ENCODE measurements at regions not wholly inside any gene's neighbourhood (a gene's known extent, or its start where the extent isn't known, plus 50 kb on each side); places are given as distances from the start of the nearest gene placed in this dataset.
"Not testable (repeated sequence)": the region's sequence is repeated elsewhere in the genome, so short reads cannot be mapped to it uniquely, and the experiment has no call there.

DNA sequence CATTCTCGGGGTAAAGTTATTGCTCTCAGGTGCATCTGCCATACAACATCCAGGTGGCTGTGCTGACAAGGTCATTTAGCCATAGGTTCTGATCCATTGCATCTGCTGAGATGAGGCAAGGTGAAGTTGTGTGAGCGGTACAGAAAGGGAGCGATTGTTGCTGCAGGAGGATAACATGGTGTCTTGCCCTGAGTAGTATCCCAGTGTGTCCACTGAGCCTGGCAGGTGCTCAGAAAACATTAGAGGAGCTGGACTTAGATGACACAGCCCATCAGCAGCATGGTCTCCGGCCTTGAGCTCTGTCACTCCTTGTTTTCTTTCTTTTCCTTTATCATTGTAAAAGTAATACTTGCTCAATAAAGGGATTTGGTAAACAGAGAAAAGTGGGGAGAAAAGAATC lies 161.1 kb upstream of the ATP10A start:
- DNase-seq (ENCODE audit: low spot score): no peak

DNA sequence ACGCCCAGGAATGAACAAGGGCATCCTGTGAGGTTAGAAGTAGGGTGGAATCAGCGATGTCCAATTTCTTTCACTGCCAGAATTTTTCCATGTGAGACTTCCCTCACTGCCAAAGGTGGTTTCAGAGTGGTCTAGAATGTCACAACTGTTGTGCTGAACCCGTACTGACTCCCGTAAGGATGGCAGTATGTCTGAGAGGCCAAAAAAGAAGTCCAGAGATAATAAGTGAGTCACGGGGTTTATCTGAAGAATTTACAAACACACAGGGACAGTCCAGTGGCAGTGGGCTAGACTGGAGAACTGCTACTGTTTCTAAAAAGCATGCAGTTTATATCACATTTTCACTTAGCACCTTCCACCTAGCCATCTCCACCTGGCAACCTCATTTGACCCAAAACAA lies 160.6 kb upstream of the ATP10A start:
- DNase-seq (ENCODE audit: low spot score): no peak

DNA sequence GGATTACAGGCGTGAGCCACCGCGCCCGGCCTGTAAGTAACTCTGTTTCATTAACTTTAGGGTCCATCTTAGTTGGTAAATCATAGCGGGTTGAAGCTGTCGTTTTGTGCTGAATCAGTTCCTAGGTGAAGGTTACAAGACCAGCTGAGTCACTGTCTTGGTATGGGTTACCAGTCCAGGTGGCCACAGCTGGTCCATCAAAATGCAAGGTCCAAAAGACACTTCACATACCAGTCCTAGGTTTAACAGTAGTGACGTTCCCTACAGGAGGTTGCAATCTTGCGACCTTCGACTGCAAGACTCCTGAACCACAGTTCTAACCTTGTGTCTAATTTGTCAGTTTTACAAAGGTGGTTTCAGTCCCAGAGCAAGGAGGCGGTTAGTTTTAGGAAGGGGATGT lies 160.1 kb upstream of the ATP10A start:
- no peak for DNase-seq (ENCODE audit: low spot score)

DNA sequence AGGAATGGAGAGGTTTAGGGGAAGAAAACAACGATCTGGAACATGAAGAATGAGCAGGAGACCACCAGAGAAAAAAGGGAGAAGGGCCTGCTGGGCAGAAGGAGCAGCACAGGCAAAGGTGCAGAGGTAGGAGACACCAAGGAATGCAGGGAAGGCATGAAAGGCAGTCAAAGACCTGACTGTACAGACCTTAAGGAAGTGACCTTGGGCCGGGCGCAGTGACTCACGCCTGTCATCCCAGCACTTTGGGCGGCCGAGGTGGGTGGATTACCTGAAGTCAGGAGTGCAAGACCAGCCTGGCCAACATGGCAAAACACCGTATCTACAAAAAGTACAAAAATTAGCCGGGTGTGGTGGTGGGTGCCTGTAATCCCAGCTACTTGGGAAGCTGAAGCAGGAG lies 157.7 kb upstream of the ATP10A start:
- DNase-seq (ENCODE audit: low spot score): no peak

DNA sequence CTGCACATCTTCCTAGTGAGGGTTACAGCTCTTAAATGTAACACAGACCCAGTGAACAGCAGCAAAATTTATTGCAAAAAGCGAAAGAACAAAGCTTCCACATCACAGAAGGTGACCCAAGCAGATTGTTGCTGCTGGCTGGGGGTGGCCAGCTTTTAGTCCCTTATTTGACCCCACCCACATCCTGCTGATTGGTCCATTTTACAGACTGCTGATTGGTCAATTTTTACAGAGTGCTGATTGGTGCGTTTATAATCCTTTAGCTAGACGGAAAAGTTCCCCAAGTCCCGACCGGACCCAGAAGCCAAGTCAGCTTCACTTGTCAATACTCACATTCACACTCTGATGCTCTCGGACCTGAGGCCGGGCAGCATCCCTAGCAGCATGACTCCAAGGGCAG lies 154.5 kb upstream of the ATP10A start:
- DNase-seq (ENCODE audit: low spot score): no peak

DNA sequence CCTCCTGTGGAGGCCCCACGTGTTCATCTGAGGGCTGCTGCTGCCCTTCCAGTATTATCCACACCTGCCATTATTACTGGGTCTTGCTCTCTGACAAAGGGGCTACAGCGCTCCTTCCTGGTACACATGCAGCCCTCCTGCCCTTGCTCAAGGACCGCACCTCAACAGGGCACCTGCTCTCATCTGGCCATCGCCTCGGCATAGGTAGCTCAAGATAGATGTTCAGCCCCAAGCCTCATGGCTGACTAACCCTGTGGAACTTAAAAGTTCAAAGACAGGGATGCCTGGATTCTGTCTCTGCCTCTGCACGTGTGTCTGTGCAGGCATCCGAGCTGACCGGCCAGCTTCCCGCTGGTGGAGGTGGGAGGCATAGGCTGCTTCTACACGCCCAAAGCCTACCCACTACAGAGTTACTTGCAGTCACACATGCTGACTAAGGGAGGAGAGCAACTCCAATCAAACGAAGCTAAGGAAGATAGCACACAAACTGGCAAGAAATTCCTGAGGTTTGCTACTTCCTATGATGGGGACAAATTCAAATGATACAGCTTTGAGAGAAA lies 152.5 kb upstream of the ATP10A start:
- DNase-seq (ENCODE audit: low spot score): no peak

DNA sequence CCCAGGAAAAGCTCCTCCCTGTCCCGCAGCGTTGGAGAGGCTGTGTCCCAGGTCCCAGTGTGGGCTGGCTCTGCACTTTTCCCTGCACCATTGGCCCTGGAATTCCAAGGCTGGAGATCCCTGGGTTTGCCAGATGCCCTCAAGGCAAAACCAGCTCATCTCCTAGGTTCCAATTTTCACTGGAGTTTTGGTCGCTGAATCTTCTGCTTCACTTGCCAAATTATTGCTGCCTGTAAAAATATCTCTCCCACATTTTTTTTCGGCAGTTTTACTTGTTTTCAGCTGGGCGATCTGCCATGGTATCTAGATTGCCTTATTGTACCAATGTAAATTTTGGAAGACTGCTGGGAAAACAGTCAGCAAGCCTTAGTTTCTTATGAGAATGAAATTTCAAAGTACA lies 150.9 kb upstream of the ATP10A start:
- DNase-seq (ENCODE audit: low spot score): no peak

DNA sequence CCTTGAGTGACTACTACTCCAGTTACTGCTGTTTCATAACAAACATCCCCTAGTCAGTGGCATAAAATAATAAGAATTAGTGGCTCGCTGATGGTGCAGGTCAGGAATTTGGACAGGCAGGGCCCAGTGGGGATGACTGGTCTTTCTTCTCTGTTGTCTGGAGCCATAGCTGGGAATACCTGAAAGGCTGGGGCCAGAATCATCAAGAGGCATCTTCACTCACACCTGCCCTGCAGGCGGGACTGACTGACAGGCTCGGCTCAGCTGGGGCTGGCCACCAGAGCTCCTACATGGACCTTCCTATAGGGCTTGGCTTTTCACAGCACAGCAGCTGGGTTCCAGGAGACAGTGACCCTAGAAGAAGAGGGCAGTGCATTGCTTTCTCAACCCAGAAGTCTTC lies 148.8 kb upstream of the ATP10A start:
- no peak for DNase-seq (ENCODE audit: low spot score)

DNA sequence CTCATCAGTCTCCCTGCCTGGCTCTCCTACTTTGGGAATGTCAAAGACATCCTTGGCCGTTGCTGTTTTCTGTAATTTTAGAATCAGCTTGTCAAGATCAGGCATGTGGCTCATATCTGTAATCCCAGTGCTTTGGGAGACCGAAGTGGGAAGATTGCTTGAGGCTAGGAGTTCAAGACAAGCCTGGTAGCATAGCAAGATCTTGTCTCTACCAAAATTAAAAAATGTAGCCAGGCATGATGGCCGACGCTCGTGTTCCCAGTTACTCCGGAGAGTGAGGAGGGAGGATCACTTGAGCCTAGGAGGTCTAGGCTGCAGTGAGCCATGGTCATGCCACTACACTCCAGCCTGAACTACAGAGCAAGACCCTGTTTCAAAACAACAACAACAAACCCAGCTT lies 144.0 kb upstream of the ATP10A start:
- DNase-seq (ENCODE audit: low spot score): no peak

DNA sequence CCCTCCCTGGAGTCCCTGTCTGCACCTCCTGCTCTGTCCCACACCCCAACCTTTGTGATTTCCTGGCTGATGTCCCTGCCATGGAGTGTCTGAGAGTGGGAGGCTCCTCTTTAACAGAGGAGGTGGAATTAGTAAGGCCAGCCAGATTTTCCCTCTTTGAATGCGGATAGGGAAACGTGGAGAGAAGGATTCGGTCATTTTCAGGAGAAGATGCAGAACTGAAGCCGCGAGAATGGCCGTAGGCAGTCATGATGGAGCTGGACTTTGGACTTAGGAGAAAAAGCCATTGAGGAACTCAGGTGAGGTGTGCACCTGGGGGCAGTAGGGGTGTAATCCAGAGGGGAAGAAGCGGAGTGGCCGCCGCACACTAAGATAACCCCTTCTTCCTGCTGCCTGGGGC lies 138.1 kb upstream of the ATP10A start:
- DNase-seq (ENCODE audit: low spot score): no peak

DNA sequence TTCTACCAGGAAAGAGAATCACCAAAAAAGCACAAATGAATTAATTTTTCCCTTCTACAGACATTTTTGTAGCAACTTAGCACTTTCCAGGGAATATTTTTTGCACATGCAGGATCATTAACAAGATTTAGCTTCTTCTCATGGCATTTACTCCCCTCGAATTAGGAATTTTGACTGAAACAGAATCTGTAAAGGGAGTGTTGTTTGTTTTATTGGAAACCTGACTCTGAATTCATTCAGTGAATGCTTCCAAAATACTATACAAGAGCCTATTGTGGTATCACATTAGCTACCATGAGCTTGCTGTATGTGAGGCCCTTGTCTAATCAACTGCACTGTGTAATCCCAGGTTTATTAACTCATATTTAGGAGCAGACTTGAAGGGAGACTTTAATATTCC lies 130.4 kb upstream of the ATP10A start:
- DNase-seq (ENCODE audit: low spot score): no peak

DNA sequence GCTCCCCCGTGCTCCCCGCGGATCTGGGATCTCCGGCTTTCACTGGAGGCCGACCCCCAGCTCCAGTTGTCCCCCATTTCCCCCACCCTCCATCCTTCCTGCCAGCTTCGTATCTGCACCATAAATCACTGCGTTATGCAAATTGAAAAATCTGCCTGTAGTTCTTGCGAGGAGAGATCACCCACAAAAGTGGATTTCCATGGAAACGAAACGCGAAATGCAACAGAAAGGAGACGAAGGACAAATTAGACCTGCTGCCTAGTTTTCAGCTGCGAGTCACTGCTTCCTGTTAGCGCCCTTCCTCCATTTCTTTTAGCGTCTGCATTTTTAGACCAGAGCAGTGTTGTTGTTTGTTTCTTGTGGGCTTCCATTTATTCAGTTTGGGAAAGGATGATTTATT lies 127.1 kb upstream of the ATP10A start:
- no peak for DNase-seq (ENCODE audit: low spot score)

DNA sequence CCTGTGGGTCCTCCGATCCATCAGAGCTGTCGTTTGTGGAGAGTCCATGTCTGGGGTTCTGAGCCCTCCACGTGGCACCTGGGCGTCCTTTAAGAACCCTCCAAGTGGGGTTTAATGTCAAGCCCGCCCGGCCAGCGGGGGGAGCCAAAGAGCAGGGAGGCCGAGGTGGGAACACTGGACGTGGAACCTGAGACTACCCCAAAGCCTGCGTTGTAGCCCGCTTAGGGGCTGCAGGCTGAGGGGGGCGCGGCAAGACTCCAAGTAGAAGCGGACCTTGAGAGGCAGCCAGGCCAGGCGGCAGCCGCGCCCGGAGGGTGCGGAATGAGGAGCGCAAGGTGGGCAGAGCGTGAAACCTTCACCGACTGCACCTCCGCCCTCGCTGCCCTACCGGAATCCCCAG lies 126.2 kb upstream of the ATP10A start:
- no peak for DNase-seq (ENCODE audit: low spot score)

DNA sequence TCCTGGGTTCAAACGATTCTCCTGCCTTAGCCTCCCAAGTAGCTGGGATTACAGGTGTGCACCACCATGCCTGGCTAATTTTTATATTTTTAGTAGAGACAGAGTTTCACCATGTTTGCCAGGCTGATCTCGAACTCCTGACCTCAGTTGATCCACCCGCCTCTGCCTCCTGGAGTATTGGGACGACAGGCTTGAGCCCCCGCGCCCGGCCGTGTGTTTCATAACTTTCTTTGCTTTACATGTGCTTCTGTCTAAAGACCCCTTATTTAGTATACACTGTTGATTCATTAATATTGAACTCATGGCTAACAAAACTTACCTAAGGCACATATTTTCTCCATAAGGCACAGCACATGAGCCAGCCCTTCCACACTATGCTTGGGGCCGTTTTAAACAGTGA lies 125.6 kb upstream of the ATP10A start:
- DNase-seq (ENCODE audit: low spot score): not testable (repeated sequence)

DNA sequence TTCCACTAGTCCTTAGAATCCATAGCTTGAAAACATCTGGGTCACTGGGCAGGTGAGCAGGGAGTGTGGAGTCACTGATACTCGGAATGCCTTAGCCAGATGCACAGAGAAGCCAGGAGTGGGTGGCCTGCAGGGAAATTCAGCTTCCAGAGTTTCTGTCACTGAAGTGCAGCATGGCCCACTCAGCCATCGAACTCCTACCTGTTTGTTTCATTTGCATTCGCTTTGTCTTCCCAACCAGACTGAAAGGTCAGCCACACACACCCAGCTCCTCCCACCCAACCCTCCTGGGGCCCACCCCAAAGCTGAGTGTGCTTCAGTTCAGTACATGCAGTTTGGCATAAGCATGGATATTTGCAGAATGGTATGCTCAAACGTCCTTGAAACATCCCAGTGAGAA lies 124.5 kb upstream of the ATP10A start:
- no peak for DNase-seq (ENCODE audit: low spot score)

DNA sequence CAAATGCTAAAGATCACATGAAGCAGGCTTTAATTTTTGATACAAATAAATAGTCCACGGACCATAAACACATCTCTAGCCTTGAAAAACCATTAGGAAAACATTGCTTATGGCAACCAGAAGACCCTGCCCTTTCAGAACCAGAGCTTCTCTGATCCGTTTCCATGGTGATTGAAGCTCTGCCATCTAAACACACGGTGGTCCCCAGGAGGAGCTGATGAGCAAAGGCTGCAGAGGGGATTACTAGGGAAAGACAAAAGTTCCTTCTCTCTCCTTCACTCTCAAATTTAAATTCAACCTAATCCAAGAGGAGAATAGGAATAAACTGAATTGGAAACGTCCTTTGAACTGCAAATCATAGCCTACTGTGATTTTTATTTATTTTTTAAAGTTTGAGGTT lies 122.0 kb upstream of the ATP10A start:
- DNase-seq (ENCODE audit: low spot score): no peak

DNA sequence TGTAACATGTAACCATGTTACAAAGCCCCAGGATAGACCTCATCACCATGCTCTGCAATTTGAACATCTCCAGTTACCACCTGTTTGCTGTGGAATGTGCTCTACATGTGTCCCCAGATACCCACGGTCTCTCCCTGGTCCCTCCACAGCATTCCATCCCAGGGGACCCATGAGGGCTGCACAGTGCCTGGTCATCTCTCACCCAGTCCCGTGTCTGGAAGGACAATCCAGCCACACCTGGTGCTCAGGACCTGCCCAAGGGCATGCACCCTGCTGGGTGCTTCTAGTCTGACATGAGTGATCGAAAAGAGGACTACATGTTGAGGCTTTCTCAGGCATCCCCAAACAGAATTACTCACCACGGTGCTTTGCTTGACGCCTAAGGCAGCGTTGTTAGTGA lies 119.6 kb upstream of the ATP10A start:
- no peak for DNase-seq (ENCODE audit: low spot score)

DNA sequence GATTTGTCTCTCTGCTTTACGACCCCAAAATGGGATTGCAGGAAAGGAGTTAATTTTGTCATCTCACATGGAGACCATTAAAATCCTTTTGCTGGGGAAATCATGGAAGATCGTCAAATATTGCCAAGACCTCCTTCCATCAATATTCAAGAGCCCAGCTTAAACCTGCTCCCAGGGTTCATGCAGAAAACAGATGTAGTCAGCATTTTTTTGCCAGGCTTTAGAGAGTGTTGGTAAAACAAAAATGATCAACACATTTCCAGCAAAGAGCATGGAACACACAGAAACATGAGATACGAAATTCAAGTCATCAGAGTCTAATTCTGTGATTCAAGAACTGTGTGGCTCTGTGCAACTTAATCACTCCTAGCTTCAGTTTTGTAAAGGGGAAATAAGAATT lies 118.0 kb upstream of the ATP10A start:
- DNase-seq (ENCODE audit: low spot score): no peak

DNA sequence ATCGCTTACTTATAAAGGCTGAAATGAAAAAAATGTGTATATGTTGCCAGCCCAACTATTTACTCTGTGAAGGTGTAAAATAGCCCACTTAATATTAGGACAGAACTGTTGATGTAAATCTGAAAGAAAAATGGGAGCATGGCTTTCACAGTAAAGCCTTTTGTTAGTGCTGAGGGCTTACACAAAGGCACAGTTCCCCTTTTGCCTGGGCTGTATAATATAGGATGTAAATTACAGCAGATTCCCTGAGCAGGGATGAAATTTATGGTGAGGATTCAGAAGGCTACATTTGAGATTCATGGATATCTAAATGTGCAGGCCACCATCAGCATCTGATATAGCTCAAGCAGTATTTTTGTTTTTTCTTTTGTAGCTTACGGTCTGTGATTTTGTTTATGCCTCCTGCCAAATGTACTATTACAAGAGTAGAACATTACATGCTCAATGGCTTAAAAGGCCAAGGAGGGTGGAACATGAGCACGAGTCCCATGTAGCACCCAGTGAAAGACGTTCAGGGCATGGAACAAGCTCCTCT lies 109.1 kb upstream of the ATP10A start:
- no peak for DNase-seq (ENCODE audit: low spot score)

DNA sequence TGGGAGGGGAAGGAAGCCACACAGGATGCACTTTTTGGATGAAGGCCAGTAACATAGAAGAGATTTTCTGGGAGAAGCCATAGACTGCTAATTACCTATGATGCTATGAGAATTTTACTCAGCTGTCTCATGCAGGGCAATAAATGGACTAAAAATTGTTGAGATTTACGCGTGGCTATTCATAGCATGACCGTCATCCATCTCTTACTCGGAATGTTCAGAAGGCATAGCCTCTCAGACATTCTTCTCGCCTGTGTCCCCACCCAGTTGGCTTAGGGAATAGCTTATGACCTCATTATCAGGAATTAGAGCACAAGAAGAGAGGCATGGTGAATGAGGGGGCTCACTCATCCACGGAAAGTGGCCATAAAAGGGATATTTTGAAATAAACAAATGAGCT lies 107.9 kb upstream of the ATP10A start:
- DNase-seq (ENCODE audit: low spot score): no peak

DNA sequence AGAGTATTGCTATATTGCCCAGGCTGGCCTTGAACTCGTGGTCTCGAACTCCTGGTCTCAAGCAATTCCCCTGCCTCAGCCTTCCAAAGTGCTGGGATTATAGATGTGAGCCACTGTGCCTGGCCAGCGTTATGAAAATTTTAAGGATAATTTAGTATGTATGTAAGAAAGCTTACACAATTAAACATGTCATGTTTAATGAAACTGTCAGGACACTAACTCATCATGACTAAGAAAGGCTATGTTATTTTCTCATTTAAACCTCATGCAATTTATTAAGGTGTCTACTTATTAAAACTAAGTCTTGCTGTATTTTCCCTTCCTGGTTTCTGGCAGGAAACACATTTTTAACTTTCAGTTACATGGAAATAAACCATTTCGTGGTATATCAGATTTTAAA lies 106.8 kb upstream of the ATP10A start:
- no peak for DNase-seq (ENCODE audit: low spot score)

DNA sequence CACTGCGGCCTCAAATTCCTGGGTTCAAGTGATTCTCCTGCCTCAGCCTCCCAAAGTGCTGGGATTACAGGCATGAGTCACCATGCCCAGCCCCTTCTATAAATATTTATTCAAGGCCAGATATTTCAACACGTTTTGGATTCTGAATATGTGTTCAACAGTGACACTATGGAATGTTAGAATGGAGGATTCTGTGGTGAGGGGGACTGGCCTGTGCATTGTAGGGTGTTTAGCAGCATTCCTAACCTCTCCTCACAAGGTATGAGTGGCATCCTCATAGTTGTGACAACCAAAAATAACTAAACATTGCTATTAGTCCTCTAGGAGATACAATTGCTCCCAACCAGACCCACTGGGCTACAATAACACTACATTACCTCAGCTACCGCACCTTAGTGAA lies 104.0 kb upstream of the ATP10A start:
- DNase-seq (ENCODE audit: low spot score): no peak

DNA sequence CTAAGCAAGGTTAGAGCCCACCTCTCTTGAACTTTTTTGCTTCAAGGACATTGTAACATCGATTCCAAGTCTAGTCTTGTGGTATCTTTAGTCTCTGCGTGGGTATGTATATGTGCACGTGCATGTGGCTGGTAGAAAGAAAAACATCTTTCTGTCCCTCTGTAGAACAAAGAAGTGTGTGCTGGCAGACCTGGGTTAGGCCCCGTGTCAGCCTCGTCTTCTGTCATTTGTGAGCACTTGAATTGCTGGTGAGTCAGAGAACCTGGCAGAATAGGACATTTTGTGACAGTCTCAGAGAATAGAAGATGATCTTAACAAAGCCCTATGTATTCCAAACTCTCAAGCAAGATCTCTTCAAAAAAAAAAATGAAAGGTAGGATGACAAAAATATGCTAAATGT lies 102.2 kb upstream of the ATP10A start:
- DNase-seq (ENCODE audit: low spot score): no peak

DNA sequence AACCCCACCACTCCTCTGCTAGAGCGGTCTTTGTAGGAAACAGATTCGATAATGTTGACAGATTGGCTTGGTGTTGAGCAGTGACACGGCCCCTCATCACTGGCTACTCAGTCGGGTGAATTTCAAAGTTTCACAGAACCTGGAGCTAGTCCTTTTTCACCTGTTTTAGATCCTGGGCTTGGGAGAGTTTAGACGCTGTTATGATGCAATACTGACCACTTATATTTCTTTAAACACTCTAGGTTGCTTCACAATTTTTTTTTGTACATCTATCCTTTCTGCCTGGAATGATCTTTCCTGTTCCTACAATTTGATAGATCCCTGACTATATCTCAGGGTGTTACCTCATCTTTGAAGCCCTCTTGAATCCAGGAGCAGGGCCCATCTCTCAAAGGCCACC lies 97.1 kb upstream of the ATP10A start:
- DNase-seq (ENCODE audit: low spot score): no peak

DNA sequence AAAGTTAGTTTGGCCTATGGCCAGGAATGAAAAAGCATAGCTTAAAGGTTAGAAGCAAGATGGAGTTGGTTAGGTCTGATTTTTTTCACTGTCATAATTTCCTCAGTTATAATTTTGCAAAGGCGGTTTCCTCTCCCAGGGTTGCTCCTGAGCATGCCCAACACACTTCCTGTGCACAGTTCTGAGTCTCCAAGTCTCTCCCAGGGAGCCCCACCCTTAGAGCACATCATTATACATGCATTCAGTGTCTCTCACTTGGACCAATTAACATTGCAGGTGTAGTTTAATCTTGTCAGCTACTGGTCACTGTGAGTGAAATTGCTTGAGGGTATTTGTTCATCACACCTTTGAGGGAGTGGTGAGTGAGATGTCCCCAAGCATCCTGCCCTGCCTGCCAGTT lies 96.0 kb upstream of the ATP10A start:
- DNase-seq (ENCODE audit: low spot score): no peak

Data from CD4-positive, alpha-beta T cell treated with Interleukin-6 at 100 ng/mL for 8 hours (primary cell).